HepG2 (cell line): ENCODE measurements at regions not wholly inside any gene's neighbourhood (a gene's known extent, or its start where the extent isn't known, plus 50 kb on each side); places are given as distances from the start of the nearest gene placed in this dataset.

Experiments used
- ATAC-seq: fragments of 200-7000 bp; cut with Tn5 transposase; 3 replicates; pipeline ENCODE4 v1.9.1; 2020; ENCODE audit warnings: mild to moderate bottlenecking, moderate library complexity
- BruUV-seq: library from RNA; stranded (reverse); fragments of 400-500 nt; replicated peaks from 2 replicates; lab custom pipeline; 2021; lab: Mats Ljungman, UMichigan
- CTCF ChIA-PET: fragments of 300-600 bp; formaldehyde crosslinking; extraction: SDS; loops from one replicate; lab custom pipeline; 2021; ENCODE audit warnings: low total read pairs, inconsistent platforms, low intra/inter-chr PET ratio; lab: Yijun Ruan, JAX
- POLR2A ChIA-PET: fragments of 350-600 bp; sonication (Branson Sonifier 250); formaldehyde crosslinking; loops from one replicate; lab custom pipeline; 2020; ENCODE audit warnings: antibody characterized with exemption, inconsistent platforms; lab: Yijun Ruan, JAX
- DNase-seq: peaks from one replicate; pipeline ENCODE4 v3.0.0-alpha.2; 2015; ENCODE audit warnings: low spot score
- FAIRE-seq: peaks from 3 replicates; lab custom pipeline; 2011; peaks lifted over from hg19 to GRCh38; lab: Jason Lieb, UNC
- H2AFZ ChIP-seq: one replicate; pipeline ENCODE4 v1.6.1; 2011; ENCODE audit warnings: low read length, inconsistent platforms
- H3K27ac ChIP-seq: fragments of 300-600 bp; 3 replicates; pipeline ENCODE4 v1.8.0; 2011; ENCODE audit warnings: mixed run types, mild to moderate bottlenecking, mixed read lengths, low read length, inconsistent platforms; ENCODE audit not compliant: insufficient read depth; ENCODE audit errors: extremely low read length
- H3K27me3 ChIP-seq, 2 experiments: fragments of 200-600 bp in 1 of 2; 2 replicates in 1 of 2; 3 replicates in 1 of 2; pipeline versions ENCODE4 v1.6.0 to v1.8.0; 2011; ENCODE audit warnings: low read length in 2 of 2, mild to moderate bottlenecking in 2 of 2, moderate library complexity in 2 of 2, inconsistent platforms in 1 of 2; ENCODE audit not compliant: insufficient read depth in 2 of 2, control insufficient read depth in 1 of 2
- H3K36me3 ChIP-seq, 2 experiments: fragments of 200-600 bp in 1 of 2; replicated peaks in 1 of 2; 2 replicates in 1 of 2; 3 replicates in 1 of 2; pipeline versions ENCODE4 v1.5.1 to v1.8.0; 2011; ENCODE audit warnings: low read length in 2 of 2, inconsistent platforms in 1 of 2; ENCODE audit not compliant: insufficient read depth in 2 of 2, control insufficient read depth in 1 of 2
- H3K4me1 ChIP-seq: 2 replicates; pipeline ENCODE4 v1.5.1; 2012; ENCODE audit warnings: low read length, inconsistent platforms; ENCODE audit not compliant: insufficient read depth
- H3K4me2 ChIP-seq: 2 replicates; pipeline ENCODE4 v1.6.0; 2011; ENCODE audit warnings: low read depth, low read length, inconsistent platforms
- H3K4me3 ChIP-seq, 3 experiments: fragments of 200-600 bp in 1 of 3; sonication (generic), shearing (Covaris generic) in 1 of 3; replicated peaks in 1 of 3; 2 replicates each; pipeline ENCODE4 v1.5.1; 2011 to 2016; ENCODE audit warnings: low read length in 3 of 3, inconsistent platforms in 2 of 3, low read depth in 2 of 3, mild to moderate bottlenecking in 2 of 3, control low read depth in 1 of 3, mixed read lengths in 1 of 3; ENCODE audit not compliant: insufficient read depth in 1 of 3
- H3K79me2 ChIP-seq: one replicate; pipeline ENCODE4 v1.6.1; 2011; ENCODE audit warnings: low read length, inconsistent platforms; ENCODE audit not compliant: insufficient read depth
- H3K9ac ChIP-seq: 2 replicates; pipeline ENCODE4 v1.6.0; 2011; ENCODE audit warnings: mild to moderate bottlenecking, low read depth, low read length, inconsistent platforms; ENCODE audit not compliant: insufficient read depth
- H3K9me3 ChIP-seq: 2 replicates; pipeline ENCODE4 v1.5.1; 2012; ENCODE audit warnings: mild to moderate bottlenecking, low read length
- H4K20me1 ChIP-seq: 2 replicates; pipeline ENCODE4 v1.6.0; 2011; ENCODE audit warnings: inconsistent platforms, mild to moderate bottlenecking, low read length, moderate library complexity; ENCODE audit not compliant: insufficient read depth
- EP300 ChIP-seq, 3 experiments: sonication (generic) in 1 of 3; formaldehyde crosslinking in 1 of 3; IDR thresholded peaks; 2 replicates each; pipeline versions ENCODE4 v1.5.1 to v1.6.1; 2011 to 2020; ENCODE audit warnings: low read depth in 2 of 3, low read length in 2 of 3, borderline replicate concordance in 1 of 3, improper control_type of control experiment in 1 of 3, mild to moderate bottlenecking in 1 of 3, missing genetic modification reagents in 1 of 3, moderate library complexity in 1 of 3
- SMARCE1 ChIP-seq: fragments of 450-650 bp; IDR thresholded peaks from 2 replicates; pipeline ENCODE4 v1.6.1; 2017; ENCODE audit warnings: borderline replicate concordance
- YEATS2 ChIP-seq: sonication (generic); formaldehyde crosslinking; IDR thresholded peaks from 2 replicates; pipeline ENCODE4 v1.4.0; 2020; ENCODE audit warnings: missing genetic modification reagents, borderline replicate concordance
- ZBTB10 ChIP-seq: sonication (generic); formaldehyde crosslinking; IDR thresholded peaks from 2 replicates; pipeline ENCODE4 v1.4.0; 2020; ENCODE audit warnings: missing genetic modification reagents, borderline replicate concordance
- ZNF142 ChIP-seq: sonication (generic); formaldehyde crosslinking; IDR thresholded peaks from 2 replicates; pipeline ENCODE4 v1.4.0; 2020; ENCODE audit warnings: missing genetic modification reagents
- ZNF576 ChIP-seq: sonication (generic); formaldehyde crosslinking; IDR thresholded peaks from 2 replicates; pipeline ENCODE4 v1.4.0; 2020; ENCODE audit warnings: mild to moderate bottlenecking, missing genetic modification reagents
- ZZZ3 ChIP-seq: sonication (generic); formaldehyde crosslinking; IDR thresholded peaks from 2 replicates; pipeline ENCODE4 v1.4.0; 2020; ENCODE audit warnings: missing genetic modification reagents, mild to moderate bottlenecking, borderline replicate concordance
- WGBS: methylation state at CpG from one replicate; pipeline ENCODE4 v1.1.6; 2017; ENCODE audit warnings: low lambda C conversion rate; 5-methylcytosine and 5-hydroxymethylcytosine counted together
- in situ Hi-C: cut with HindIII; loops from 2 replicates; pipeline ENCODE4 v1.10.0; 2017; ENCODE audit warnings: low pct_unique_long_range_greater_than_20kb; ENCODE audit not compliant: extremely low pct_ligation_motif_present
- intact Hi-C: fragments of 100-400 bp; cut with micrococcal nuclease; formaldehyde crosslinking; loops from one replicate; pipeline ENCODE4 v1.10.0; 2022; ENCODE audit not compliant: unreplicated experiment

- BruUV-seq = no TSS peak
- Histone ChIP-seq H4K20me1 (no peaks in the 10 kb centered on the region), H3K27ac (no peak overlapping the region), H3K4me2 (no peak overlapping the region), H3K79me2 (peaks cover 91% of the 10 kb centered on the region), H3K9ac (no peak overlapping the region), H3K9me3 (no peaks in the 10 kb centered on the region), H3K4me1 (peaks cover 92% of the 10 kb centered on the region), H2AFZ (no peak overlapping the region), H3K27me3 (no peaks in the 10 kb centered on the region), H3K36me3 (peaks cover 0 to 2% of the 10 kb centered on the region in 2 experiments; a peak in 2 of 5 replicates), H3K4me3 (no peak overlapping the region)
- FAIRE-seq (no peak), DNase-seq (no peak)
- CTCF ChIA-PET = no interaction called here
- 95% methylated on average over 4 of the region's 4 CpGs for WGBS
- TF ChIP-seq EP300 (IDR thresholded peaks at IDR 0.05; ENCODE audit: low read depth in 2 of 2, low read length in 2 of 2) (no peak), EP300 (CRISPR knock-in tag; IDR thresholded peaks at IDR 0.05; ENCODE audit: borderline replicate concordance) (0 out of 2 replicates have a peak, but pooled peaks have one; percentile 15), SMARCE1 (no peak)
- TF ChIP-seq, all 625 proteins: peak for 1
- in situ Hi-C loops = no loop called here
- ATAC-seq = no peak
- intact Hi-C loops = loop anchor here (5.0 kb wide), 1 partner anchor 47 kb away; no protein-coding TSS in a partner anchor
- POLR2A ChIA-PET = no interaction called here
Observed at GRCh38 chr17:72468841-72469240, 348.0 kb downstream of the SOX9 start.

GRCh38 chr17:72470121-72470705 is 349.4 kb downstream of the SOX9 start:
- Histone ChIP-seq H3K4me1 (peaks cover 87% of the 10 kb centered on the region), H3K9me3 (no peaks in the 10 kb centered on the region), H3K27ac (no peak overlapping the region), H2AFZ (no peak overlapping the region), H3K79me2 (peaks cover 91% of the 10 kb centered on the region), H3K27me3 (no peaks in the 10 kb centered on the region), H3K4me2 (no peak overlapping the region), H3K9ac (no peak overlapping the region), H4K20me1 (no peaks in the 10 kb centered on the region), H3K4me3 (no peak overlapping the region), H3K36me3 (peaks cover 0 to 2% of the 10 kb centered on the region in 2 experiments; a peak in 2 of 5 replicates)
- DNase-seq = no peak
- no peak for FAIRE-seq
- intact Hi-C loops (no loop called here), in situ Hi-C loops (no loop called here)
- 94% methylated on average over 11 of the region's 11 CpGs for WGBS
- CTCF ChIA-PET = no interaction called here
- POLR2A ChIA-PET = no interaction called here
- ATAC-seq = no peak
- BruUV-seq = no TSS peak
- TF ChIP-seq ZNF576 (CRISPR knock-in tag) (no peak), ZZZ3 (CRISPR knock-in tag) (no peak), YEATS2 (CRISPR knock-in tag) (no peak), ZNF142 (CRISPR knock-in tag) (no peak), ZBTB10 (CRISPR knock-in tag) (no peak)
